COLO668 (cell line): ENCODE measurements at regions not wholly inside any gene's neighbourhood (a gene's known extent, or its start where the extent isn't known, plus 50 kb on each side); places are given as distances from the start of the nearest gene placed in this dataset.

ENCODE experiments used
- DNase-seq: peaks from one replicate; lab custom pipeline; 2025; ENCODE audit not compliant: unreplicated experiment; lab: John Stamatoyannopoulos, UW

GRCh38 chr11:129590030-129590752 lies 214.5 kb downstream of the BARX2 start:
- no peak for DNase-seq

GRCh38 chr11:129590753-129591475 lies 215.3 kb downstream of the BARX2 start:
- no peak for DNase-seq

DNA sequence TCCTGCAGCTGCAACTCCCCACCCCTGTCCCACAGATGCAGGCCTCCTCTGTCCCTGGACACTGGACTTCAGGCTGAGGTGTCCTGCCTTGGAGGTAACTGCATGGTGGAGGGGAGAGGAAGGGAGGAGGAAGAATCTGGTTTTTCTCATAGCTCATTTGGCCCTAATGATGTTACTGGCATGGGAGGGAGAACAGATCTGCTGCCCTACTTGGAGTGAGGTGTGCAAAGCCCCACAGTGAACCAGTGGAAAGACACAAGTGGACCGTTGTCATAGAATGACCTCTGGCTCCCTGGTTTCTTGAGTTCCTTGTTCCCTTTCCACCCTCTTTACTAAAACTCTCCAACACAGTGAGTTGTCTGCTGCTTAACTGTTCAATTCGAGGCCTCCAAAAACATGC lies 215.9 kb downstream of the BARX2 start:
- DNase-seq, result no peak

- DNase-seq, result no peak
Observed at GRCh38 chr11:129592191-129592590, 216.5 kb downstream of the BARX2 start.

- no peak for DNase-seq
Observed at GRCh38 chr11:129593098-129593497, 217.4 kb downstream of the BARX2 start.

DNA sequence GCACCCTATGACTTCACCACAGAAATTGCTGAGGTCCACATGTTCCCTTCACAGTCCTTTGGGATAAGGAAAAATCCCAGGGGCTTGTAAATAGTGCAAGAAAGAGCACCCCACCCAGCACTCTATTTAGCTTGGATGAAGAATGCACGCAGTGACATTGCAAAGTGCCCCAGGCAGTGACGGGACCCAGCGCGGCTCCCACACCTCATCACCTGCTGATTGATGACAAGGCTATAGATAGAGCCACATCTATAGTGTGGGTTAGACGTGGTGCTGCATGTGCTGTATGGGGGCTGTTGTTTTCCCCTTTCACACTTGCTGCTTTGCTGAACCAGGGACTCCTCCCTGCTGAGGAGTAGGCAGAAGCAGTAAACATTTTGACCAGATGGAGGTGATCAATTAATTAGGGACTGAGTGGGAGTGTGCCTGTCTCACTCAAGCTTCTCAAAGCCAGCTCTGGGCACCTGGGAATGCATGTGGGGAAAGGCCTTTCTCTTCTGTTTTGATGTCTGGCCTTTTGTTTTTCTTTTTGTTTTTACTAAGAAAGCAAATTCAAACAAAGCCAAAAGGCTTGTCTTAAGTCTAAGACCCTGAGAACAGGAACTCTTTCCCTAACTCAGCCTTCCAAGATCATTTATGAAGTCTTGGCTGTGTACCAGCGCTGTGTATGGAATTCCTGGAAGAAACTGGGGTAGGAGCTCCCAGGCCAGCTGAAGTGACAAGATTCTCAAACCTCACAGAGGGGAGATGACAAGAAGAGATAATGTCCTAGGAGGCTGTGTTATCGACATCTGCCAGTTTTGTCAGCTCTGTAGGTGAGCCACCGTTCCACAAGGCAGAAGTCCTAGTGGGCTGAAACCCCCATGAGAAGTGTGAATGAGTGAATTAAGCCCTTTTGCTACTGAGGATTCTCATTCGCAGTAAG lies 219.7 kb downstream of the BARX2 start:
- DNase-seq, result no peak

- DNase-seq, result no peak
Observed at GRCh38 chr11:129596351-129596750, 219.3 kb upstream of the TMEM45B start.

GRCh38 chr11:129598378-129598777 lies 217.3 kb upstream of the TMEM45B start:
- DNase-seq, result no peak

DNA sequence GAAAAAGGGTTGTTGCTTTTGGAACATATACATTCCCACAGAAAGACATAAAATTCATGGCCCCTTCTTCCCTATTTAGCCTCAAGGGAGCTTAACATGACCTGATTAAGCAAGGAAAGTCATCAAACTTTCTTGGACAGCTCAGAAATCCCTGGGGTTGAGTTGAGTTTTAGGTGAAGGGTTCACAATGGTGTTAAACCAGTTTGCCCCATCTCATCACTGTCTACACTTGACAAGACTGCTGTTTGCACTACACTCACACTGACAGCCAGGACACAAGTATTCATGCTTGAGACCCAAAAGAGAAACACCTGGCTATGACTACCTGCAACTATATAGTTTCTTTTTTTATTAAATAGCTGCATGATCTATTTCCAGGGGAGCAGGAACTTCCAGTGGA lies 209.8 kb upstream of the TMEM45B start:
- no peak for DNase-seq

GRCh38 chr11:129608711-129609110 lies 206.9 kb upstream of the TMEM45B start:
- no peak for DNase-seq

GRCh38 chr11:129610125-129610524 lies 205.5 kb upstream of the TMEM45B start:
- peak; percentile 26 for DNase-seq

- DNase-seq, result no peak
Observed at GRCh38 chr11:129610545-129610944, 205.1 kb upstream of the TMEM45B start.

DNA sequence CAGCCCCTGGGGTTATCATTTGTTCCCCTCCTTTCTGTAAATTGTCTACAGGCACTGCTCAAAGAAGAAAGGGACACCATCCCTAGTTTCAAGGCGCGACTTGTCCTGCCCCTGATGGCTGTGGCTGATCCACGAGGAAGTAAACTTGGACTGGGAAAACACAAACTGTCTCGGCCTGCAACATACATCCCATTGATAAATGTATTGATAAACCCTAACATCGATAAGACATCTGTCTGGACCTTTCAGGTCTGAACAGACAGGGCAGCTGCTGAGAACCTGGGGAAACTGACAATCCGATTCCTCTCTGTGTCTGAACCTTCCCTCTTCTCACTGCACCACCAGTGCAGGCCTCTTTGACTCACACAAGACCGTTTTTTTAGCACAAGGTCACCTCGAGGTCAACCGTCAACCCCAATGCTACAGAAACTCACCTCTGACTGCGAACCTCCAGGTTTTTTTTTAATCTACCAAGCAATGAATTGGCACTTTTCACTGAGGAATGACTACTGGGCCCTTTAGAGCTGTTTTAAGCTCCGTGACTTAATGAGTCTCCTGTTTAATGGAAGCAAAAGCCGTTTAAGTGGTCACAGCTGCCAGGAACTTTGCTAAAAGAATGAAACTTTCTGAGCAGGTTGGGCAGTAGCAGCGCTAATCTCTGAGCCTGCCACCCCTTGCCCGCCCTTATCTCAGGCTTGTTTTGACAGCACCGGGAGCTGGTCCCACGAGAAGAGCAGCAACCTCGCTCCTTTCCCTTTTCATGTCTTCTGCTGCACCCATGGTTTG lies 203.8 kb upstream of the TMEM45B start:
- DNase-seq, result no peak

DNA sequence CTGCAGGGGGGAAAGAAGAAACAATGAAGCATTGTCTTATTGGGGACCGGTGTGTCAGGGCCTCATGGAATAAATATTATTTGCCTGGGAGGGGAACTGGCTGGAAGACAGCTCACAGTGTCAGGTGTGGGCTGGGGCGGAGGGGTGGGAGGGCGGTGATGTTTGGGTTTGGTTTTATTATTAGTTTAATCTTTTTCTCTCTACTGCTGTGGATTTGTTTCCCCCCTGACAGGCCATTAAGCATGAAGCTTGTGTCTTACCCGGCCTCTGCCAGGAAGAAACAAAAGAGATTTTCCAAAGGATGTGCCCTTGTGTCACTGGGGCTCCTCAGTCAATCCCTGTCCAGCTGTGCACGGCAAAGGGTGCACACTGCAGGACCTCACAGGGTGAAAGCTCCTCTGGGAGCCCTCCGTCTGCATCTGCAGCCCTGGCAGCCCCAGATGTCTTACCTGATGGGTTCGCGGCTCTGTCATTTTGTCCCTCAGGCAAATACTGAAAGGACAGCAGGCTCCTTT lies 203.1 kb upstream of the TMEM45B start:
- no peak for DNase-seq

DNA sequence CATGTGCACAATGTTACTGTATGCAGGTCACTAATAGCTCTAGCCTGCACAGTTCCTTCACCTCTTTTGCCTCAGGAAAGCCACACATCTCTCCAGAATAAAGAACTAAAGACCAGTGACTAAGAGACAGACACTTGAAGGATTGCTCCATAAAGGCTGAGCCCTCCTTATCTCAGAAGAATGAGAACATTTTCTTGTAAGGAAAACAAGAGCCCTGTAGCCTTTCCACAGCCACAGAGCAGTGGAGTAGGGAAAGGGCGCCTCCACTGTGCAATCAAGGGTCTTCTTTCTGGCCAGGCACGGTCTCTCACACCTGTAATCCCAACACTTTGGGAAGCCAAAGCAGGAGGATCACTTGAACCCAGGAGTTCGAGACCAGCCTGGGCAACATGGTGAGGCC lies 202.6 kb upstream of the TMEM45B start:
- no peak for DNase-seq

- no peak for DNase-seq
Observed at GRCh38 chr11:129614256-129614944, 201.2 kb upstream of the TMEM45B start.

DNA sequence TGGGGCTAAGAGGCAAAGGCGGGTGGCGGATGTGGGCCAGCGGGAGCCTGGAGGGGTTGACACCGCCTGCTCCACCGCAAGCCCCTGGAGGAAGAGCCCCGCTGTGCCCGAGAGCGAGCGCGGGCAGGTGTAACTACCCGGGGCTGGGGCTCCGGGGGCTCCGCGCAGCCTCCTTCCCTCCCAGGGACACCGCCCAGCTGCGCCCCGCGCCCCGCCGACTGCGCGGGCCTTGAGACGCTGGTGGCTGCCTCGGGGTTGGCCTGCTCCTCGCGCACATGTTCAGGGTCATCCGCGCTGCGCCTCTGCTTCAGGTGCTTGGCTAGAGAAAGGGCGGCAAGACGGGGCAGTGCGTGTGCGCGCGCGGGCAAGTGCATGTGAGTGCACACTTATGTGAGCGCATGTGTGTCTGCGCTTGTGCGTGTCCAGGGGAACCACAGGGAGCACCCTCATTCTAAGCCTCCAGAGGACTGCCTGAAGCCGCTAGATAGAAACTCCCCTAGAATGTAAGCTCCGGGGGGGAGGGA lies 197.5 kb upstream of the TMEM45B start:
- DNase-seq, result no peak

GRCh38 chr11:129620237-129621104 lies 195.2 kb upstream of the TMEM45B start:
- DNase-seq, result no peak

DNA sequence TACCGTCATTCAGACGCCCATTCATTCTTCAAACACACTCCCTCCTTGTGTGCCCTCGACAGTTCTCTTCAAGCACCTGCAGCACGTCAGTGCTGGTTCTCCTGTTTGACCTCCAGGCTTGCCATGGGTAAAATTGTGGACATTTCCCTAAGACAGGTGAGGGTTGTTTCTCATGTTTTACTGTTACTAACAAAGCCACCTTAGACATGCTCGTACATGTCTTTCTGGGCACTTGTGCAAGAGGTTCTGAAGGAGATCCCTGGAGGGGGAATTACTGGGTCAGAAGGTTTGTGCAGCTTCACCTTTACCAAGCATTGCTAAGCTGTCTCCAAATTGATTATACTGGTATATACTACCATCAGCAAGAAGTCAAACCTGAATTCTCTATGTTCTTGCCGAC lies 189.7 kb upstream of the TMEM45B start:
- no peak for DNase-seq
